HG03457 (cell line): ENCODE measurements at regions not wholly inside any gene's neighbourhood (a gene's known extent, or its start where the extent isn't known, plus 50 kb on each side); places are given as distances from the start of the nearest gene placed in this dataset.
"Not testable (repeated sequence)": the region's sequence is repeated elsewhere in the genome, so short reads cannot be mapped to it uniquely, and the experiment has no call there.

Source experiments
- ATAC-seq: cut with Tn5 transposase; IDR thresholded peaks from one replicate; pipeline ENCODE4 v1.9.1; 2021; ENCODE audit warnings: moderate number of reproducible peaks; ENCODE audit not compliant: unreplicated experiment

DNA sequence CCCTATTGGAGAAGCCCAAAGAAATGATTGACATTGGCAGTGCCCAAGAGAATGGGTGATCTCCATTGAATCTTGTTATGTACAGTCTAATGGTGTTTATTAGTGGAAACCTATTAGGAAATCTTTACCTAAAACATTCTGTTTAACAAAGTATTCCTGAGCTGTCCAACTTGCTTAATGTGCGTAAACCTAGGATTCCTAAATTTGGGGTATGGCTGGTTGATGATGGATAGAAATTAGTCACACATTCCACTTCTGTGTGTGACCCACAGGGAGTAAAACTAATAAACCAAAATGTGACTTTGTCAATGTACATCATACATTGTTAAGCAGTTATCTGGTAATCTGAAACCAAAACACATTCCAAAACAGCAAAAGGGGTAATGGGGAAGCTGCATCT lies 761.3 kb downstream of the FSCB start:
- no peak for ATAC-seq

- no peak for ATAC-seq
Measured at GRCh38 chr14:43735932-43736331, 771.2 kb downstream of the FSCB start.

GRCh38 chr14:43729143-43729542 lies 777.9 kb downstream of the FSCB start:
- ATAC-seq = no peak

DNA sequence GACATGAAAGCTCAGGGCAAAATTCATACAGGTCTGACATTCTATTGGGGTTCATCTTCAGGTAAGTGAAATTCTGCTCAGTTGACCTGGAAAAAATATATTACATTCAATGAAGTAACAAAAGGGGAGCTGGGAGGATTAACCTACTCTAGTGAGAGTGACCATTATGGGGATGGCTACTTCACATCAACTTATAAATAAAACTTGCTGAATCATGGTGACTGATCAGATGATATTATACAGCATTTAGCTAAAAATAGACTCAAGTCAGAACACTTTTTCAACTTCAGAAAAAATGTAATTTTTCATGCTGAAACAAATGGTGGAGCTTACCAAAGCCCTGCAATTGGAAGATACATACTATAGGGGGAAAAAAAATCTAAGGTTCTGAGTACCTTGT lies 800.2 kb downstream of the FSCB start:
- no peak for ATAC-seq

GRCh38 chr14:43698561-43699284 lies 808.4 kb downstream of the FSCB start:
- not testable (repeated sequence) for ATAC-seq

DNA sequence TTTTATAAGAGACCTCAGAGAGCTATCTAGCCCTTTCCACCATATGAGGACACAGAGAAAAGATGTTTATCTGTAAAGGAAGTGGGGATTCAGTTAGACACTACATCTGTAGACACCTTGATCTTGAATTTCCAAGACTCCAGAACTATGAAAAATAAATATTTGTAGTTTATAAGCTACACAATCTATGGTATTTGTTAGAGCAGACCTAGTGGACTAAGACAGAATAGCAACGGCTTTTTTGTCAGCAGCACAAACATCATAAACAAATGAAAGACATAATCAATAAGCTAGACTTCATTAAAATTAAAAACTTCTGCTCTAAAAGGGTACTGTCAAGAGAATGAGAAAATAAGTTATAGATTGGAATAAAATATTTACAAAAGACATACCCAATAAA lies 810.1 kb downstream of the FSCB start:
- ATAC-seq = no peak

DNA sequence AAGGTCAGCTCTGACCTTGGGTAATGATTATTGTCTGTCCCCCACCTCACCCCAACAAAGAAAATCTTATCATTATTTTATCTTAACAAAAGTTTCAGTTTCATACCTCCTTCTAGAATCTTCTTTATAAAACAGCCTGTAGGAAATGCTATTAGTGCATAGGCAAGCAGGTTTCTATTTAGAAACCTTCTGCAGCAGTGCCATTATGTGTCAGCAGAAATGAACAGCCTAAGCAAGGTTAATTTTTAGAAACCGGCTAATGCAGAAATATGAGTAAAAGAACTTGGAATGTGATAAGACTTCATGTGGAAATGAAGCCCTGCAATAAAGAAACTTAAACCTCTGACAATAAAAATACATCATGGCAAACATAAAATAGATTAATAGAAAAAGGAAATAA lies 814.4 kb downstream of the FSCB start:
- ATAC-seq = no peak

DNA sequence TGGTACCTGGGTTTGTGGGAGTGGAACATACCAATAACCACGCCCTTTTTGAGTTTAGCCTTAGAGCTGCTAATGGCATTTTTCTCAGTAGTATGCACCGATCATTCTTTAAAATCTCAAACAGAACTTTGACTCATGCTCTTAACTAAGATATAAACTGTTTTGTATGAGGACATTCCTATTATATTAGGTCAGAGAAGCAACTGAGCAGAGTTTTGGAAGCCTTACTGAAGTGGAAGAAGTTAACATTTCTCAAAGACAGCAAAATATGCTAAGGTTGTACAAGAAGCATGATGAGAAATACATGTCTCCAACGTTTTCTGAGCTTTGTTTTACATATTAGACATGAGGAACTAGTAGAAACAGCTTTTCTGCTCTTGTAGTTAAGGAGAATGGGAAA lies 819.2 kb downstream of the FSCB start:
- ATAC-seq = no peak

- ATAC-seq = no peak
Measured at GRCh38 chr14:43677581-43677980, 829.5 kb downstream of the FSCB start.

GRCh38 chr14:43674273-43674672 lies 832.8 kb downstream of the FSCB start:
- ATAC-seq = no peak

DNA sequence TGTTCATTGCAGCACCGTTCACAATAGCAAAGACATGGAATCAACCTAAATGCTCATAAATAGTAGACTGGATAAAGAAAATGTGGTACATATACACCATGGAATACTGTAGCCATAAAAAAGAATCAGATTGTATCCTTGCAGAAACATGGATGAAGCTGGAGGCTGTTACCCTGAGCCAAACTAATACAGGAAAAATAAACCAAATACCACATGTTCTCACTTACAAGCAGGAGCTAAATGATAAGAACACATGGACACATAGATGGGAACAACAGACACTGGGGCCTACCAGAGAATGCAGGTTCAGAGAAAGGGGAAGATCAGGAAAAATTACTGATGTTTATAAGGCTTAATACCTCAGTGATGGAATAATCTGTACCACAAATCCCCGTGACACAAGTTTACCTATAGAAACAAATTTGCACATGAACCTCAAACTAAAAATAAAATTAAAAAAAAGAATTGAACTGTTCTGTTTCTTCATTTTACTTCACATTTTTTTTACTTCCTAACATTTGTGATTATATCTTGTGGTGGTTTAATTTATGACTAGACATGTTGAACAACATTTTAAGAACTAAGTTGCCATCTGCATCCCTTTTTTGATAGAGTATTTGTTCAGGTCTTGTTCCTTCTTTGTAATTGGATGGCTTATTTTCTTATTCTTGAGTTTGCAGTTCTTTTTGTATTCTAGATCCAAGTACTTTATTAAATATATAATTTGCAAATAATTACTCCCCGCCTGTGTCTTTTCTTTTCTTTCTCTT lies 835.2 kb downstream of the FSCB start:
- ATAC-seq = no peak

GRCh38 chr14:43669355-43669754 lies 837.7 kb downstream of the FSCB start:
- no peak for ATAC-seq

- no peak for ATAC-seq
Measured at GRCh38 chr14:43665570-43666267, 841.4 kb downstream of the FSCB start.

DNA sequence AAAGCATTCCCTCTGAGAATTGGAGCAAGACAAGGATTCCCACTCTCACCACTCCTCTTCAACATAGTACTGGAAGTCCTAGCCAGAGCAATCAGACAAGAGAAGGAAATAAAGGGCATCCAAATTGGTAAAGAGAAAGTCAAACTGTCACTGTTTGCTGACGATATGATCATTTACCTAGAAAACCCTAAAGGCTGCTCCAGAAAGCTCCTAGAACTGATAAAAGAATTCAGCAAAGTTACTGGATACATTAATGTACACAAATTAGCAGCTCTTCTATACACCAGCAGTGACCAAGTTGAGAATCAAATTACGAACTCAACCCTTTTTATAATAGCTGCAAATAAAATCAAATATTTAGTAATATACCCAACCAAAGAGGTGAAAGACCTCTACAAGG lies 851.9 kb downstream of the FSCB start:
- ATAC-seq = not testable (repeated sequence)

DNA sequence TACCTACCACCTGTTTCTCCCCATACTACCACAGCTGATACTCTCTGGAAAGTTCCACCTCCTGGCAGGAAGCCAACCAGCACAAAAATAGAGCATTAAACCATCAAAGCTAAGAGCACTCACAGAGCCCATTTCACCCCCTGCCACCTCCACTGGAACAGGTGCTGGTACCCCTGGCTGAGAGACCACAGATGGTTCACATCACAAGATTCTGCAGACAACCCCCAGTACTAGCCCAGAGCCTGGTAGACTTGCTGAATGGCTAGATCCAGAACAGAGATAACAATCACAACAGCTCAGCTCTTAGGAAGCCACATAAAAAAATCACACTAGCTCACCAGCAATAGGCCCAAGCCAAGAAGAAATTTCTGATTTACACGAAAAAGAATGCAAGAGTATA lies 855.2 kb downstream of the FSCB start:
- ATAC-seq = no peak

DNA sequence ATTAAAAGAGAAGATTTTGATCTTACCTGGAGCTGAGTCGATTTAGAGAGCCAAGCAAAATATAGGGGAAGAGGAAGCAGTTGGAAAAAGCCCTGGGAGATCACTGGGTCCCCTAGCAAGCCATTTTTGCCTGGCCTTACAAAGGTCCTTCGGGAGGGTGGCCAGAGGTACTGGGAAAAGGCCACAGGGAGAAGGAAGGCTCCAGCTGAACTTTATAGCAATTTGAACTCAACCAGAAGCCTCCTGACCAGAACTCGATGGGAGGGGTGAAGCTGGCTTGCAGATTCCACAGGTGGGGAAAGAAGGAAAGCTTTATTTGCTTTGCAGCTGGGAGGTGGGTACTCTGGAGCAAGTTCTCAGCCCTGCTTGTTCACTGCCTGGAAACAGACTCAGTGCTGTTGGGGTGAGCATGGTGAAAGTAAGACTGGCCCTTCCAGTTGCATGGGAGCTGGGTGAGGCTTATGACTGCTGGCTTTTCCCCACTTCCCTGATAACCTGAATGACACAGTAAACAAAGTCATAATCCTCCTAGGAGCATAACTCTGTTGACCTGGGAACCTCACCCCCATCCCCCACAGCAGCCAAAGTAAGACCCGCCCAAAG lies 855.8 kb downstream of the FSCB start:
- no peak for ATAC-seq

DNA sequence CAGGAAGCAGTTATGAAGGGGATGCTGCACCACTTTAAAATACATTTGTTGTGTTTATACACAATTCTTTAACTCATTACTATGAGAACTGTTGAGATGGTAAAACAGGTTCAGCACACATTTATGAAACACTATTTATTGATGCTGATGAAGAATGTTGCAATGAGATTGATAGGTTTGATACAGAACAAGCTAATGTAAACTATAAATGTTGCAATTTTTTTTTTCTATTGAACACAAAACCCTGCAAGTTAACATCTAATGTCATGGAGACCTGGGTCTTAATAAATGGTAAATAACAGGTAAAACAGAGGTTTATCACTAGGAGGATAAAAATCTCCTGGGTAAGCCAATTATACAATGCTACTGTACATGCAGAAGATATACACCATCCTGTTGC lies 857.6 kb downstream of the FSCB start:
- no peak for ATAC-seq

DNA sequence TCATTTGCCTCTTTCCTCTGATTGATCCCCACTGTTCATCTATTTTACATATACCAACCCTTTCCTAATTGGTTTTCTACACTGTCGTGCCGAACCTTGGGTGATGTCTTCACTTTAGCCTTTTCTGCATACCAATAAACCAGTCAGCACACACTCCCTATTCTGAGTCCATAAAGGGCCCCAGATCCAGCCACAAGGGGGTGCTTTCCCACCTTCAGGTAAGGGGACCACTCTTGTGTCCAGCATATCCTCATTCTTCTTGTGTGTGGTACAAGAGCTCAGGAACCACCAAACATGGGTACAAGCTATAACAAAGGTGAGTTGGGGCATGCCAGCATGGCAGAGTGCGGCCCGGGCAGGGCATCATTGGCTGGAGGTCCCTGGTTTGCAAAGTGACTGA lies 859.8 kb downstream of the FSCB start:
- ATAC-seq = no peak

- no peak for ATAC-seq
Measured at GRCh38 chr14:43640718-43641267, 866.3 kb downstream of the FSCB start.

GRCh38 chr14:43625294-43625693 lies 881.8 kb downstream of the FSCB start:
- ATAC-seq = no peak

- ATAC-seq = no peak
Measured at GRCh38 chr14:43621282-43621681, 885.8 kb downstream of the FSCB start.
